Neuronal stem cell (in vitro differentiated cells): ENCODE measurements at regions not wholly inside any gene's neighbourhood (a gene's known extent, or its start where the extent isn't known, plus 50 kb on each side); places are given as distances from the start of the nearest gene placed in this dataset.
"Not testable (repeated sequence)": the region's sequence is repeated elsewhere in the genome, so short reads cannot be mapped to it uniquely, and the experiment has no call there.

ENCODE experiments used
- DNase-seq: peaks from one replicate; pipeline ENCODE4 v3.0.0-alpha.2; 2013; ENCODE audit warnings: low spot score
- H2AFZ ChIP-seq: one replicate; pipeline ENCODE4 v1.6.1; 2013; ENCODE audit warnings: mild to moderate bottlenecking, low read length, inconsistent platforms
- H2AK5ac ChIP-seq: 2 replicates; pipeline ENCODE4 v1.6.1; 2013; ENCODE audit warnings: low read depth, mild to moderate bottlenecking, inconsistent platforms, low read length, moderate library complexity, mixed read lengths
- H2BK120ac ChIP-seq: 2 replicates; pipeline ENCODE4 v1.6.1; 2013; ENCODE audit warnings: low read depth, mild to moderate bottlenecking, inconsistent platforms, low read length, moderate library complexity, mixed read lengths
- H2BK12ac ChIP-seq: one replicate; pipeline ENCODE4 v1.6.1; 2013; ENCODE audit warnings: low read length, inconsistent platforms
- H2BK15ac ChIP-seq: 2 replicates; pipeline ENCODE4 v1.6.1; 2013; ENCODE audit warnings: mild to moderate bottlenecking, low read length, inconsistent platforms, mixed read lengths
- H2BK5ac ChIP-seq: one replicate; pipeline ENCODE4 v1.6.1; 2013; ENCODE audit warnings: inconsistent platforms, mild to moderate bottlenecking, low read length, moderate library complexity
- H3K14ac ChIP-seq: one replicate; pipeline ENCODE4 v1.6.1; 2013; ENCODE audit warnings: low read length, inconsistent platforms
- H3K18ac ChIP-seq: 2 replicates; pipeline ENCODE4 v1.6.1; 2013; ENCODE audit warnings: low read length, inconsistent platforms
- H3K23ac ChIP-seq: 2 replicates; pipeline ENCODE4 v1.6.1; 2013; ENCODE audit warnings: low read depth, mild to moderate bottlenecking, mixed read lengths, low read length, inconsistent platforms; ENCODE audit not compliant: poor library complexity
- H3K27ac ChIP-seq: replicated peaks from 3 replicates; pipeline ENCODE4 v1.5.1; 2013; ENCODE audit warnings: low read length, inconsistent platforms
- H3K27me3 ChIP-seq, 3 experiments: 2 replicates each; pipeline ENCODE4 v1.6.1; 2013; ENCODE audit warnings: low read length in 3 of 3, mild to moderate bottlenecking in 2 of 3, inconsistent platforms in 1 of 3, low read depth in 1 of 3, mixed read lengths in 1 of 3, moderate library complexity in 1 of 3; ENCODE audit not compliant: control insufficient read depth in 3 of 3, insufficient read depth in 3 of 3
- H3K36me3 ChIP-seq, 2 donors: replicated peaks in 1 of 2; 2 replicates each; pipeline ENCODE4 v1.6.1; 2013; ENCODE audit warnings: low read length in 2 of 2; ENCODE audit not compliant: control insufficient read depth in 2 of 2, insufficient read depth in 2 of 2
- H3K4ac ChIP-seq: 2 replicates; pipeline ENCODE4 v1.6.1; 2013; ENCODE audit warnings: inconsistent platforms, mild to moderate bottlenecking, low read length, moderate library complexity
- H3K4me1 ChIP-seq, 2 donors: 1 replicate in 1 of 2; 2 replicates in 1 of 2; pipeline ENCODE4 v1.6.1; 2013; ENCODE audit warnings: low read length in 2 of 2, low read depth in 1 of 2; ENCODE audit not compliant: control insufficient read depth in 2 of 2, insufficient read depth in 1 of 2
- H3K4me2 ChIP-seq: one replicate; pipeline ENCODE4 v1.6.1; 2013; ENCODE audit warnings: mild to moderate bottlenecking, low read length, inconsistent platforms; ENCODE audit not compliant: insufficient read depth, poor library complexity, severe bottlenecking
- H3K4me3 ChIP-seq, 2 donors: 2 replicates each; pipeline ENCODE4 v1.5.1; 2013; ENCODE audit warnings: low read length in 2 of 2, mild to moderate bottlenecking in 2 of 2, inconsistent platforms in 1 of 2, moderate library complexity in 1 of 2
- H3K79me1 ChIP-seq: one replicate; pipeline ENCODE4 v1.6.1; 2013; ENCODE audit warnings: low read depth, mild to moderate bottlenecking, inconsistent platforms, low read length, moderate library complexity
- H3K9ac ChIP-seq: one replicate; pipeline ENCODE4 v1.6.1; 2013; ENCODE audit warnings: mild to moderate bottlenecking, low read depth, low read length, inconsistent platforms; ENCODE audit not compliant: poor library complexity
- H3K9me3 ChIP-seq, 2 donors: replicated peaks in 1 of 2; 2 replicates each; pipeline versions ENCODE3 to v1.6.1; 2013; ENCODE audit warnings: low read length in 2 of 2, mild to moderate bottlenecking in 2 of 2, inconsistent platforms in 1 of 2, low read depth in 1 of 2, mixed read lengths in 1 of 2, moderate library complexity in 1 of 2; ENCODE audit not compliant: control insufficient read depth in 2 of 2, insufficient read depth in 1 of 2
- H4K8ac ChIP-seq: one replicate; pipeline ENCODE4 v1.6.1; 2013; ENCODE audit warnings: low read depth, mild to moderate bottlenecking, inconsistent platforms, low read length, moderate library complexity
- H4K91ac ChIP-seq: one replicate; pipeline ENCODE4 v1.6.1; 2013; ENCODE audit warnings: low read length, low read depth, mild to moderate bottlenecking, inconsistent platforms; ENCODE audit not compliant: poor library complexity
- WGBS, 2 donors: extraction: QIAGEN DNeasy Blood & Tissue Kit; methylation state at CpG; one replicate each; pipeline ENCODE4 v1.1.7; 2013; ENCODE audit warnings: missing lambda C conversion rate in 2 of 2, mixed read lengths in 1 of 2; ENCODE audit not compliant: insufficient read length in 2 of 2, insufficient replicate concordance in 1 of 2; ENCODE audit errors: extremely low coverage in 2 of 2; 5-methylcytosine and 5-hydroxymethylcytosine counted together

DNA sequence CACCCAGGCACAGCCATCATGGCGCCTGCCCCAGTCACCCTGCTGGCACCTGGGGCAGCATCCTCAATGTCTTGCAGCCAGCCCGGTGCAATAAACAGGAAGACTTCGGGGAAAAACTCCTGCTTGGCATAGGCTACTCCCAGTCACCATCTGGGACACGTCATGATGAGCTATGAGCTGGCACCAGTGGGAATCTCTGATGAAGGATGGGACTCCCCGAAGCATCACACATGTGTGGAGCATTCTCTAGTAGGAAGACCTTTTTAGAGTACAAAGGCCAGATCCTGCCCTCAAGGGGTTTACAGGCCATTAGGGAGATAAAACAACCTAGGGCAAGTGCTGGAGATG is 208.0 kb upstream of the IRF2BP2 start:
- H3K27ac ChIP-seq = not testable (repeated sequence)

DNA sequence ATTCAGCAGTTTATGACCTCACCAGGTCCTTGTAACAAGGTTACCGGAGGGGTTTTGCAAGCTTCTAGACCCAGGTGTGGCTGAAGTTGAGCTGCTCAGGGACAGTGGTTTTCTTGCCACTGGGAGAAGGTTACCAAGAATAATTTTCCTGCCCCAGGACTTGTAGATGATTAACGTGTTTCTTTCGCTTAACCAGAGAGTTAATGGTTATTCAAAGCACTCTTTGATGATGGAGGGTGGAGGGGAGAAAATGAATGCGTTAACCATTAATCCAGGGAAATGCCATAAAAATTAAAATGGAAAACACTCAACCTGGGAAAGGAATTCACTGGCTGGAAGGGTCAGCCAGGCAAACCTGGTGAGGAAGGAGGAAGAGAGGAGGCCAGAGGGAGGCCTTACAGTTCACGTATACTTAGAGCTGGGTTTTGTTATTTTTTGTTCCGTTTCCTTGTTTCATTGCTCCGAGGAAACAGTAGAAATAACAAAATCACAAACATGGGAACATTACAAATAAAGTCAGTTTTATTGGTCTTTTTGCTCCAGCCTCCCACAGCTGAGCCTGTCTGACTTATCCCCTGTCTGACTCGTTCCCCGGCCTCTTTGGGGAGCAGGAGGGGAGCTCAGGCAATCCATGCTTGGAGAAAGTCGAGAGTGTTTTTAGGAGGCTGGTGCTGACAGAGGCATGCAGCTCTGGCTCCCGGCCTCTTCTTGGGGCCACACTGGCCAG is 207.5 kb upstream of the IRF2BP2 start:
- no CpG with 5 or more reads among the region's 11 CpGs for WGBS, 2 donors
- H3K79me1 ChIP-seq, H3K4me3 ChIP-seq, H2AFZ ChIP-seq, H3K4ac ChIP-seq, H3K23ac ChIP-seq, H2BK12ac ChIP-seq, H4K8ac ChIP-seq, H3K27ac ChIP-seq, H3K9ac ChIP-seq, H3K14ac ChIP-seq, H3K9me3 ChIP-seq, H2AK5ac ChIP-seq, H4K91ac ChIP-seq, H2BK15ac ChIP-seq, H2BK120ac ChIP-seq, H3K36me3 ChIP-seq, H3K27me3 ChIP-seq, H2BK5ac ChIP-seq, H3K4me2 ChIP-seq, H3K18ac ChIP-seq, H3K4me1 ChIP-seq, DNase-seq: not testable (repeated sequence)

More for the DNA sequence above, 208.0 kb upstream of the IRF2BP2 start:
- H3K23ac ChIP-seq, H2BK12ac ChIP-seq, H3K14ac ChIP-seq, H2AFZ ChIP-seq, H3K4ac ChIP-seq, H3K9me3 ChIP-seq, H3K36me3 ChIP-seq, H4K91ac ChIP-seq, H3K27me3 ChIP-seq, H2AK5ac ChIP-seq, H3K4me1 ChIP-seq, H3K4me3 ChIP-seq, H3K9ac ChIP-seq, H4K8ac ChIP-seq, H3K4me2 ChIP-seq, H2BK15ac ChIP-seq, H2BK5ac ChIP-seq, H2BK120ac ChIP-seq, H3K18ac ChIP-seq, DNase-seq, H3K79me1 ChIP-seq: not testable (repeated sequence)
- no CpG with 5 or more reads among the region's 5 CpGs for WGBS, 2 donors

DNA sequence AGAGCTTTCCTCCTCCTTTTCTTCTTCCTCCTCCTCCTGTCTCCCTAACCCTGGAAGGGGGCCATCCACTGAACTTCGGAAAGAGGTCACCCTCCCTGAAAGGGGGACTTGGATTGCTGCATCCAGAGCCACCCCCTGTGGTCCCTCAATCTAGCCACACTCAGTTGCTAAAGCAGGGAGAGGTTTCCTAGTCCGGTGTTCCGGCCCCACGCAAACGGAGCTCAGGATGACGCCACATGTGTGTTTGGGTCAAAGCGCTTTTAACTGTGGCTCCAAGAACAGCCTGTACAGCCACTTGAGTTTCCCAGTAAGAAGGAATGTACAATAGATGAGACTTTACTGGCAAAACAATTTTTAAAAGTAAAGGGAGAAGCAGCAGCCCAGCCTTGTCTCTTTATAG is 206.9 kb upstream of the IRF2BP2 start:
- H3K9ac ChIP-seq, DNase-seq, H3K18ac ChIP-seq, H3K36me3 ChIP-seq, H2BK15ac ChIP-seq, H3K9me3 ChIP-seq, H3K27ac ChIP-seq, H3K14ac ChIP-seq, H2BK120ac ChIP-seq, H3K79me1 ChIP-seq, H2BK5ac ChIP-seq, H3K4me2 ChIP-seq, H4K91ac ChIP-seq, H3K27me3 ChIP-seq, H4K8ac ChIP-seq, H3K4ac ChIP-seq, H3K4me3 ChIP-seq, H2AFZ ChIP-seq, H2BK12ac ChIP-seq, H3K4me1 ChIP-seq, H2AK5ac ChIP-seq, H3K23ac ChIP-seq: not testable (repeated sequence)
- no CpG with 5 or more reads among the region's 7 CpGs for WGBS, 2 donors

DNA sequence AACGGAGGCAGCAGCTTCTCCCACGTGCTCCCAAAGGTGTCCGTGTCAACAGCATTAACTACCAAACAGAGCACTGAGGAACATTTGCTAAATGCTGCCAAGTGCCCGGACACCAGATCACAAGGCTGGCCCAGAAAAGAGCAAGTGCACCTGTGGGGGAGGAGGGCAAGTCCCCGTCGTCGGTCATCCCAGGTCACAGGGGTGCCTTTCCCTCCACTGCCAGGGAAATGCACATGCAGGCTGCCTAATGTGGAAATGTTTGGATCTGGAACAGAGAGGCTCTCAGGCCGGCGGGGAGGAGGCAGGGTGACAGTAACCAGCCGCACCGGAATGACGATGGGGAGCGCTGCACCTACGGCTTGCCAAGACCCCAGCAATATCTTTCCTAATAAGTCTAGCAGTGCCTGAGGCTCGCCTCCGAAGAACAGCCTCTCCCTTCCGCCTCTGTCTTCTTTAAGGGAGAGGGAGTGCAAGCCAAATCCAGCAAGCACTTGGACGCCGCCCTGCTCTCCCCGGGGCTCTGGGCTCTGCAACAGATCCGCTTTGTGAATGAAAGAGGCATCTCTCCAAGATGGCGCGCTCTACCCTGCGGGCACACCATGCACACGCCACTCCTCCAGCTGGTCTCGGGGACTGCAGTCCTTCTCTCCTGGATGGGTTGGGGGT is 206.3 kb upstream of the IRF2BP2 start:
- H2BK120ac ChIP-seq, H3K18ac ChIP-seq, H3K27me3 ChIP-seq, DNase-seq, H3K9ac ChIP-seq, H2AFZ ChIP-seq, H3K79me1 ChIP-seq, H2AK5ac ChIP-seq, H2BK12ac ChIP-seq, H3K14ac ChIP-seq, H2BK15ac ChIP-seq, H2BK5ac ChIP-seq, H3K36me3 ChIP-seq, H3K9me3 ChIP-seq, H3K4me3 ChIP-seq, H3K23ac ChIP-seq, H3K4me1 ChIP-seq, H4K8ac ChIP-seq, H3K4ac ChIP-seq, H4K91ac ChIP-seq, H3K4me2 ChIP-seq, H3K27ac ChIP-seq: not testable (repeated sequence)
- no CpG with 5 or more reads among the region's 26 CpGs for WGBS, 2 donors
